Tongue (tissue), 1 donor: ENCODE measurements at regions not wholly inside any gene's neighbourhood (a gene's known extent, or its start where the extent isn't known, plus 50 kb on each side); places are given as distances from the start of the nearest gene placed in this dataset.
A peak's percentile ranks its signal among the peaks of the same experiment; 100 is the strongest.

ENCODE experiments used
- DNase-seq: peaks from one replicate; pipeline ENCODE4 v3.0.0-alpha.2; 2015

- DNase-seq = peak; percentile 66
Observed at GRCh38 chr9:13990331-13990730, 323.6 kb downstream of the NFIB start.

- DNase-seq = no peak
Observed at GRCh38 chr9:13988944-13989343, 325.0 kb downstream of the NFIB start.

- no peak for DNase-seq
Observed at GRCh38 chr9:13983607-13984006, 330.3 kb downstream of the NFIB start.

- no peak for DNase-seq
Observed at GRCh38 chr9:13979941-13980318, 334.0 kb downstream of the NFIB start.

GRCh38 chr9:13975611-13976290, 338.2 kb downstream of the NFIB start:
- no peak for DNase-seq

GRCh38 chr9:13974891-13975290, 339.1 kb downstream of the NFIB start:
- DNase-seq = no peak

- DNase-seq = no peak
Observed at GRCh38 chr9:13971966-13972655, 341.8 kb downstream of the NFIB start.

GRCh38 chr9:13971415-13971814, 342.5 kb downstream of the NFIB start:
- no peak for DNase-seq

- DNase-seq = no peak
Observed at GRCh38 chr9:13970426-13970825, 343.5 kb downstream of the NFIB start.

GRCh38 chr9:13970018-13970417, 343.9 kb downstream of the NFIB start:
- DNase-seq = no peak

- DNase-seq = no peak
Observed at GRCh38 chr9:13967438-13967837, 346.5 kb downstream of the NFIB start.

- DNase-seq = no peak
Observed at GRCh38 chr9:13967011-13967410, 346.9 kb downstream of the NFIB start.

- no peak for DNase-seq
Observed at GRCh38 chr9:13963005-13963653, 350.8 kb downstream of the NFIB start.

GRCh38 chr9:13962006-13962405, 351.9 kb downstream of the NFIB start:
- peak; percentile 55 for DNase-seq

GRCh38 chr9:13960011-13960765, 353.8 kb downstream of the NFIB start:
- no peak for DNase-seq

- no peak for DNase-seq
Observed at GRCh38 chr9:13958672-13959071, 355.3 kb downstream of the NFIB start.

- no peak for DNase-seq
Observed at GRCh38 chr9:13957089-13957488, 356.9 kb downstream of the NFIB start.

GRCh38 chr9:13956107-13956506, 357.8 kb downstream of the NFIB start:
- DNase-seq = no peak

- peak; percentile 39 for DNase-seq
Observed at GRCh38 chr9:13952906-13953305, 361.0 kb downstream of the NFIB start.

- no peak for DNase-seq
Observed at GRCh38 chr9:13948037-13948436, 365.9 kb downstream of the NFIB start.

- no peak for DNase-seq
Observed at GRCh38 chr9:13943176-13943575, 370.8 kb downstream of the NFIB start.

- DNase-seq = no peak
Observed at GRCh38 chr9:13942695-13943094, 371.2 kb downstream of the NFIB start.

GRCh38 chr9:13942201-13942600, 371.7 kb downstream of the NFIB start:
- no peak for DNase-seq
